Epidermal melanocyte (primary cell): ENCODE measurements at regions not wholly inside any gene's neighbourhood (a gene's known extent, or its start where the extent isn't known, plus 50 kb on each side); places are given as distances from the start of the nearest gene placed in this dataset.
"Not testable (repeated sequence)": the region's sequence is repeated elsewhere in the genome, so short reads cannot be mapped to it uniquely, and the experiment has no call there.

Experiments
- DNase-seq: peaks from one replicate; pipeline ENCODE4 v3.0.0; 2011; ENCODE audit warnings: low spot score; ENCODE audit not compliant: insufficient read length

DNA sequence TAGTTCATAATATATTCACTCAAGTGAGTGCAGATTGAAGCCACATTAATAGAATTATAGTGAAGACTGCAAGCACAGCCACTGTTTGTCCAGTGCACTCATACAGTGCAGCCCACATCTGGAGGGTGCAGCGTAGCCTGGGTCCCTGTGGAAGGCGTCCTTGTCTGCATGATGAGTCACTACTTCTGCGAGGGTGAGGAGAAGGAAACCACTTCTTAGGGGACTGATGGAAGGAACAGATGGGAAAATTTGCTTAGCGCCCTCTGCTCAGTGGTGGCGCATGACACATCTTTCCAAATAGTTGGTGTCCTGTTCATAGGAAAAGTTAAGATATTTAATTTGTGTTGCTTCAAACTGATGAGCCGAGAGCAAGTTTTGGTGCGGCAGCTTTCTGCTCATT lies 330.4 kb upstream of the SMIM21 start:
- no peak for DNase-seq

DNA sequence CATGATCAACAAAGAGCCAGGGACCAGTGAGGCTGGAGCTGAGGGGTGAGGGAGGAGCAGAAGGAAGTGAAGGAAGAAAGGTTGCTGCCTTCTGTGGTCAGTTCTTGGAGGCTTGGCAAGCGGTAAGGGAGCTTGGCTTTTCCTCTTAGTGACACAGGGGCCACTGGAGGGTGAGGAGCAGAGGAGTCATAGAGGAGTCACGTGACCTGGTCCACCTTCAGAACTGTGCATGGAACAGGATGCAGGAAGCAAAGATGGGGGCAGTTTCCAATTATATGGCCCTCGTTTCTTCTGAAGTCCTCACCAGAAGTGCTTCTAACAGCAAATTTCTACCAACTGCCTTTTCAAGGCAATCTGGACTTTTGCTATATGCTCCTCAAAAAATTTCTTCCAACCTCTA lies 326.9 kb upstream of the SMIM21 start:
- DNase-seq: no peak

DNA sequence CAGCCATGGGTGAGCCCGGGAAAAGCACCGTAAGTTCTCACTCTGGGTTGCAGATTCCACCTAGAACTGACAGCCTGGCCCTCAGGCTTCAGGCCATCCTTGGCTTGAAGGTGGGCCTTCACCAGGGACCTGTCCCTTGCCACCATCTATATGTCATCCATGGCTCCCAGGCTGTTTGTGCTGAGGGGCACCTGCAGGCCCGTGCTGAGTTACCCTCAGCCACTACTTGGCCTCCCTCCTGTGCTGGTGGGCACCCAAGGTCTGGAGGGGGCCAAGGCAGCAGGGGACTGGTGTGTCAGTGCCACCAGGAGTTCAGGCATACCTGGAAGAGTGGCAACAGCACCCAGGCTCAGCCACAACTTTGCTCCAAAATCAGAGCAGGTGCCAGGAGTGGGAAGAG lies 326.2 kb upstream of the SMIM21 start:
- DNase-seq: no peak

DNA sequence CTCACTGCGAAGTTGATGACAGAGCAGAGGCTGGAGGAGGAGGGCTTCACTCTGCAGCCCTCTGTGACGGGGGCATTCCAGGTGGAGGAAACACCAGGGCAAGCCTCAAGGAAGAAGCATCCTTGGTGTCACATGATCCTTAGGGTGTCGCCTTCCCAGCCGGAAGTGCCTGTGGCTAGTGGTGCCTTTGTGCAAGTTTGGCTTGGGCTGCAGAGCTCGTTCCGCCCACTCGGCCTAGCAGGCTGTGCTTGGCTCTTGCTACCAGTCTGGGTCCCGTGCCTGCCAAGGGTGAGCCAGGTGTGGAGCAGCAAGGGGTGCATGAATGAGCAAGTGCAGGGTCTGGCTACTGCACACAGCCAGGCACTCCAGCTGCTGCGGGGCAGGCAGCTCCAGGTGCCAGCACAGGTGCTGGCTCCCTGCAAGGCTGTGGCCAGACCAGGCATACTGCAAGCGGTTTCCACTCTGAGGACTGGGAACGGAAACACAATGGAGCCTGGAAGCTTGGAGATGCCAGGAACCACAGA lies 325.3 kb upstream of the SMIM21 start:
- DNase-seq: no peak

DNA sequence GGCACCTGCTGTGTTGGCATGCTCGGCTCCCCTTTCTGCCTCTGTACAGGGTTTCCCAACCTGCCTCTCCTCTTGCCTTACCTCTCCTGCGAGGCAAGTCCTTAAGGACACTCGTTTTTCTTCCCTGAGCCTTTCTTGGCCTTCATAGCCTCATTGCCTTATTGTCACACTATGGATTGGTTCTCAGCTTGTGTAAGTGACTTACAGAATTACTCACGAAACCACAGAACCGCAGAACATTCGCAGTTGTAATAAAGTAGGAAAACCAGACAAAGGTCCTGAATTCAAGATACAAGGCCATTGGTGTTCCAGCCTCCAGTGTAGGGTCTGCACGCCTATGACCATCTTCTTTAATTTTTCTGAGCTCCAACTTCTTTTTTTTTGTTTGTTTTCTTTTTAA lies 317.6 kb upstream of the SMIM21 start:
- DNase-seq: no peak

DNA sequence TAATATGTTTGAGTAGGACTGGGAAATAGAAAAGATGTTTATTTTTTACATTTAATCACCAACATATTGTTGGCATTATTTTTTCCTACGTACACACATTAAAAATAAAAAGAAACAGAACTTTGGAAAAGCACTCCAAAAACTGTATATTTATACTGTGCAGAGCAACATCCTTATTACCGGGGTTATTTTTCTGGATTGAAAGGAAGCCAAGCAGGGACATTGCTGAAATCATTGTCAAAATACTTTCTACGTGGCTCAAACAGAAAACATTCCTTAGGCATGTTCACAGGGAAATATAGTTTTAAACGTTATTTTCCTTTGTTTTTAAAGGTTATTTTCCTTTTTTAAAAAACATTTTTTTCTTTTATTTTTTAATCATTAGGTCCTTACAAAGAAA lies 315.0 kb upstream of the SMIM21 start:
- no peak for DNase-seq

DNA sequence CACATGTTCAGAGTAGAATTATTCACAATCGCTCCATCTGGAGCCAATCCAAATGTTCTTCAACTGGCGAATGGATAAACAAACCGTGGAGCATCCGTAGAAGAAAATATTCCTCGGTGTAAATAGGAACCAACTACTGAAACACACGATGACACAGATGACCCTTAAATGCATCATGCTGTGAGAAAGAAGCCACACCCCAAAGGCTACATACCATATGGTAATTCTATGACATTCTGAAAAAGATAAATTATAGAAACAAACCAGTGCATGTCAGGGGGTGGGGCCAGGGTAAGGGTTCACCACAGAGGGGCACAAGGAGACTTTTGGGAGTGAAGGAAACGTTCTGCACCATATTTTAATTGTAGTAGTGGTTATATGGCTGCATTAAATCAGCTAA lies 312.2 kb upstream of the SMIM21 start:
- no peak for DNase-seq

DNA sequence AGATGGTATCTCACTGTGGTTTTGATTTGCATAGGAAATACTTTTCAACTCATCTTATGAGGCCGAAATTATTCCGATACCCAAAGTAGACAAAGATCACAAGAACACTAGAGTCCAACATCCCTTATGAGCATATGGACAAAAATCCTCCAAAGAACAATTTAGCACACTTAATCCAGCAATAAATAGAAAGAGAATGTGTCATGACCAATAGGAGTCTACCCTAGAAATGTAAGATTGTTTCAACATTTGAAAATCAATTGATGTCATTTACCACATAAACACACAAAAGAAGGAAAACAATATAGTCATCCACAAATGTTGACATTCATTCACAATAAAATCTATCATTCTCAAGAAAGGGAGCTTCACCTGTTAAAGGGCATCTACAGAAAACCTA lies 307.8 kb upstream of the SMIM21 start:
- DNase-seq: no peak

DNA sequence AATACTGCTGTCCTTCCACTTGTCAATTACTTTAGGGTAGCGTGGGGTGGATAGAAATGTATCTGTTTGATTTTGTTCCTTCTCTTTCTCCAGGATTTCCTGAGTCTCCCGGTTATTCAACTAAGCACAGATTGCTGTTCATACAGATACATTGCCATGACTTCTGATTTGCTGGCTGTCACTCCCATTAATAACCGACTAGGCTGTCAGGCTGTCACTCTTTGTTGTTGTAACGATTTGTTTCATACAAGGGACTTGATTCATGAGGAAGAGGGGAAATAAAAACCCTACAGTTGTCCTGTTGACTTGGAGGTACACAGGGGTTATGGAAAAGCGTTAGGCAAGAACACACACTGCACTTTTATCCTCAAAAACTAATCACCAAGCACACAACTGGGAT lies 302.7 kb upstream of the SMIM21 start:
- no peak for DNase-seq

DNA sequence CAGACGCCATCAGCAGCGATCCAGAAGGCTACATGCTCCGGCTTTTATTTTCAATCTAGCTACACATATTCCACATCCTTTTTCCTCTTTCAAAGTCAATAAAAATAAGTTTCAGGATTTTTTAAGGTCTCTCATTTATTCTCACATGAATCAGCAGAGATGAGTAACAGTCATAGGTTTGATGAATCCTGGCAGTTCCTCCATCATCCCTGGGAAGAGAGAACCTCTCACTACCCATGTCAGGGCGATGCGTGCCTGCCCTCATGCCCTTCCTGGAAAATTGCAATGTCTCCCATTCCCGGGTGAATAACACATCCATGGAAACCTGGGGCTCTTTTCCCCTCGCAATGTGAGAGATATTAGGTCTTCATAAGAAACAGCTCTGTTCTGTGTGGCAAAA lies 301.1 kb upstream of the SMIM21 start:
- DNase-seq: no peak

DNA sequence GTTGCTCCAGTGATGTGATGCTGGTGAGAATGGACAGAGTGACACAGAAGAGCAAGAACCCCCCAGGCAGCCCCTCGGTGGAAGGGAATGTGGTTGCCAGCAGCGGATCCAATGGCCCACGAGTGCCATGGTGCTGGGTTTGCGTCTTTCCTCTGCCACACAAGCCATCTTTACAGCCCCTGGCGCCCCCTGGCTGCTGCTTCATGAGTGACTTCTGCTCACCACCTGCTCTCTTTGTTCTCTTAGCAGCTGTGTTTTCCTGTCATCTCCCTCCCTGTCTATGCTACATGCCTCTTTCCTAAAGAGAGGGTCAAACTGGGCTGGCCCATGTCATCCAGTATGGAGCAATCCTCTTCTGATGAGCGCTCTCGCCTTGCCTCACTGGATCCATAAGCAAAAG lies 300.0 kb upstream of the SMIM21 start:
- DNase-seq: no peak

DNA sequence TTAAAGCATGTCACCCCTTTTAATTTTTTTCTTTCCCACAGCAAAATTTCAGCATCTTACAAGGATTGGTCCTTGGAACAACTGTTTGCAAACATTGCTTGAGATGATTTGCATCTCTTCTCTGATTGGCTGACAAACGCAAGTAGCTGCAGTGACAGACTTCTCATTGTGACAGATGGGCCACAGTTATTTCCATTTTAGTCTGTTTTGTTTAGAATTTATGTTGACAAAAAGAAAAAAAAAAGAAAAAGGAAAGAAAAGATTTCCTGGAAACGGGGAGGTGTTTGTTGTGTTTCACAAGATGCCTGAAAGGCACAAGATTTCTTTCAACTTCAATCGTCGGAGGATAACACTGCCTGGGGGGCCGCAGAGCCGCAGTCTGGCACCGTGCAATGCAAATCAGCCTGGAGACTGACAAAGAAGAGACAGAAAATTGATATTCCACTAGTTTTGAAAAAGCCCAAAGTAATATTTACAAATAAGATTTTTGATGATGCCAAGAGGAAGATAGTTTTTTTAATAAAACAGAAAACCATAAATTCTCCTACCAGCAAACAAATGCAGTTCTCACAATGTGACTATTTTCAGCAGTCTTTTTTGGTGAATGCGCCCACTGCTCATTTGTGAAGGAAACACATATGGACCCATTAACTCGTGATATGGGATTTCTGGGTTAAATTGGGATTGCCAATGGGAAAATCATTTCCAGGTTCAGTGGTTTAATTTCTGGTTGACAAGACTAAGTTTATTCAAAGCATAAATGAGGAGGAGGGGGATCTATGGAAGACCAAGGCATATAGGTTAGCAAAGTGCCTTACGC lies 296.2 kb upstream of the SMIM21 start:
- DNase-seq: no peak

DNA sequence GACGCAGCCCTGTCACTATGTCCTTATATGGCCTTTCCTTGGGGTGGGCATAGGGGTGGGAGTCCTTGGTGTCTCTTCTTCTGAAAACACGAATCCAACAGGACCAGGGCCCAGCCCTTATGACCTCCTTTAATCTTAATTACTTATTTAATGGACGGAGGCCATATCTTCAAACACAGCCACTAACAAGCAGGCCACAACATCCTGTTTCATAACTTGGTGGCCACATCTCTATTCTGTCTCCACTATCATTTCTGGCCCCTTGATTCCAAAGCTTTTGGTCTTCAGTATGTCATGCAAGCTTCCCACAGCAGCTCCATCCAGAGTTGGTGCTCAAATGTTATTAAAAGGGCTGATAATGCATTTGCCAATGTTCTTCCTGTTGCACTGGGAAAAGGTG lies 287.3 kb upstream of the SMIM21 start:
- no peak for DNase-seq

DNA sequence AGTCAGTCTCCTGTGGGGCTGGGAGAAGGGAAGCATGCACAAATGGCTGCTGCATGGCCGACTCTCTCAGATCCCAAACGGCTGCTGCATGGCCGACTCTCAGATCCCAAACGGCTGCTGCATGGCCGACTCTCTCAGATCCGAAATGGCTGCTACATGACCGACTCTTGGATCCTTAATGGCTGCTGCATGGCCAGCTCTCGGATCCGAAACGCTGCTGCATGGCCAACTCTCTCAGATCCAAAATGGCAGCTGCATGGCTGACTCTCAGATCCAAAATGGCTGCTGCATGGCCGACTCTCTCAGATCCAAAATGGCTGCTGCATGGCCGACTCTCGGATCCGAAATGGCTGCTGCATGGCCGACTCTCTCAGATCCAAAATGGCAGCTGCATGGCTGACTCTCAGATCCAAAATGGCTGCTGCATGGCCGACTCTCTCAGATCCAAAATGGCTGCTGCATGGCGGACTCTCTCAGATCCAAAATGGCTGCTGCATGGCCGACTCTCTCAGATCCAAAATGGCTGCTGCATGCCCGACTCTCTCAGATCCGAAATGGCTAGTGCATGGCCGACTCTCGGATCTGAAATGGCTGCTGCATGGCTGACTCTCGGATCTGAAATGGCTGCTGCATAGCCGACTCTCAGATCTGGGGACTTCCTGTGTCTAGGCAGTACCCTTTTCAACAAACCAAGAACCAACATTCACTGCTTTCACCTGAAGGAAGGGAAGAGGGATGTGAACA lies 284.8 kb upstream of the SMIM21 start:
- not testable (repeated sequence) for DNase-seq

DNA sequence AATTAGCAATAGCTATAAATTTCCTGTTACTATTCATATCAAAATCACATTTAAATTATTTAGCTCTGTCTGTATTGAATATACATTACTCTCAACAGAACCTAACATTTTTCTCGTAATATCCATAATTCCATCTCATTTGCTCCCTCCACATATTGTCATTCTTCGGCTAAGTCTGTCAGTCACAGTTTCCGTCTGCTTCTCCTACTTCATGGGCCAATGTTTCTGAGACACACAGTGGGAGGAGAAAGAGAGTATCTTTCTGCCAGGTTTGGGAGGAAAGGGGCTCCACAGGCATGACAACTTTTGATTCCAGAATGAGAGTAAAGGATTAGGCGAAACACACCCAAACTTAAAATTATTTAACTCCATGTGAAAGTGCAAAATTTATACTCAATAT lies 273.1 kb upstream of the SMIM21 start:
- DNase-seq: no peak

DNA sequence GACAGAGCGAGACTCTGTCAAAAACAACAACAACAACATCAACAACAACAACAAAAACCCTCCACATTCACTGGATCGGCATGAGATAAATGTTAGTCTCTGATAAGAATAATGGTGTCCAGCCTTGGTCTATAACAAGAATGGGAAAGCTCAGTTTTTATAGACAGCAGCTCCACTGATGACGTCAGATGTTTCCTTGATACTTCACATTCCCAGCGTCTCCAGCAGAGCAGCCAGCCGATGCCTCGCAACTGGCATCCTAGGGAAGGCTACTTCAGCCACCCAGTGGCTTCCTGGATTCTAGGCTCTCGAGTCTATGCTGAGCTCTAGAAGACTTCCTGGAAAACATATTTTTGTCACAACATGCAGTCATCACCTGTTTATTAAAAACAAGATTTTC lies 271.4 kb upstream of the SMIM21 start:
- no peak for DNase-seq

DNA sequence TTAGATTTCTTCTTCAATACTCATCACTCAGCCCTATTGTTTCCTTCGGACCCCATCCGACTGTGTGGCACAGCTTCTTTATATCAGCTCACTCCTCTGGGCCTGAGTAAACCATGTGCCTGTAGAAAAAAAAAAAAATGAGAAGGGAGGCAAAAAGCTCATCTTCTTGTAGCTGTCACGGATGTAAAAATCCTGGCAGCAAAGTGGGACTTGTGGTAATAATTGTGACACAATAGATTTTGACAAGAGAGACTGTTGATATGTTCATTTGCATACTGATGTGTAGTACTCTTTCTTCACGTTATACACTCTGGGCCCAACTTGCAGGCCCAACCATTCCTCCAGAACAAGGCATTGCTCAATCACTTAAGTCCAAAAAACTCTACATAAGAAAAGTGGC lies 270.0 kb upstream of the SMIM21 start:
- no peak for DNase-seq

DNA sequence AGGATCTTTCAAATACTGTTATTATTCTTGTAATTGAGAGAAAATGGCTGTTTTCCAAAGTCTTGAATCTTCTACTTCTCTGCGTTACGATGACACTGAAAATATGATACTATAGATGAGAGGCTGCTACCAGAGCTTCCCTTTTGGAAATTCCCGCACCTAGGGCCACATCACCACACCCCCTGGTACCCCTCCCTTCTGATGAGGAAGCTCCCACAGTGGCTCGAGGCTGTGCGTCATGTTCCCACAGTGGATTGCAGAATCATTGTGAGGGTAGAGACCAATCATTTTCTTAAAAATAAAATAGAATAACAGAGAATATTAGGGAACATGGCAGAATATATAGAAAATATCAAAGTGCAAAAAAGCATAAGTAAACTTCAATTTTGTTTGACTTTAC lies 268.9 kb upstream of the SMIM21 start:
- no peak for DNase-seq

DNA sequence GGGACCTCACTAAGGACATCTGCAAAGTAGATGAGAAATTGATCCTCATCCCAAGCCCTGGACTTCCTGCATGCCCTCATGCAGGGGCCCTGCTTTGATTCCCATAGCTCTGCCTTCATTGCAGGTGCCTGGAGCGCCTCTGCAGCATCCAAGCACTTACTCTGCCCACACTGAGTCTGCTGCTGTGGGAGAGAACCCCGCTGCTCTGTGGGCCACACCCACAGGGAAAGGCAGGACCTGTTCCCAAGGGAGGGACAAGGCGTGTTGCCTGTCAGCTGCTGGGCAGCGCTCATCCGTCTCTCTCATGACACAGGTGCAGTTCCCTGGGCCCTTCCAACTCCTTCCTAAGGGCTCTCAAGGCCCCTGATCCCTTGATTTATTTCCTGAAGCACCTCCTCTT lies 266.8 kb upstream of the SMIM21 start:
- no peak for DNase-seq

DNA sequence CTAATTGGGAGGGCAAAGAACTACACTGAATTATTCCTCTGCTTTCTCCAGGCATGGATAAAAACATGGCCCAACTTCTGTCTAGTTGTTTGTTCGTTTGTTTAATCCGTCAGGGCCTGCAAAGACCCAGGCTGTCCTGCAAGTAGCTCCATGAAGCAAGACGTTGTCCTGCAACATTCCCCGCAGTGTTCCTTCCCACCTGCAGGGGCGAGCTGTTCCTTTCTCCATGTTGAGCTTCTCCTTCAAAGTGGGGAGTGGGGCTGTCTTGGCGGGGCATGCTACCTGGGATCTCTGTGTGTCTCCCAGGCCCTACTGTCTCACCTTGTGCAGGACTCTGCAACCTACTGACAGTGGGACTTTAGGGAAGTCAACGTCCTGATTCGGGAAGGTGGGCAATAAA lies 264.0 kb upstream of the SMIM21 start:
- no peak for DNase-seq

DNA sequence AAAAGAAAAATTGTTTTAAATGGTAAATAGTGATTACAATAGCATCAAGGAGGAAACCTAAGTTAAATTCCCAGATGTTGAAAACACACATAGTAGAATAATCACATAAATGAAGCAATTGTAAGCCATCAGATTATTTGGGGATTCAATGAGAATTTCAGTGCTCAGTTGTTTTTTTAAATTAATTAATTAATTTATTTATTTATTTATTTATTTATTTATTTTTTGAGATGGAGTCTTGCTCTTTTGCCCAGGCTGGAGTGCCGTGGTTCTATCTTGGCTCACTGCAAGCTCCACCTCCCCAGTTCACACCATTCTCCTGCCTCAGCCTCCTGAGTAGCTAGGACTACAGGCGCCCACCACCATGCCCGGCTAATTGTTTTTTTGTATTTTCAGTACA lies 262.8 kb upstream of the SMIM21 start:
- DNase-seq: not testable (repeated sequence)

DNA sequence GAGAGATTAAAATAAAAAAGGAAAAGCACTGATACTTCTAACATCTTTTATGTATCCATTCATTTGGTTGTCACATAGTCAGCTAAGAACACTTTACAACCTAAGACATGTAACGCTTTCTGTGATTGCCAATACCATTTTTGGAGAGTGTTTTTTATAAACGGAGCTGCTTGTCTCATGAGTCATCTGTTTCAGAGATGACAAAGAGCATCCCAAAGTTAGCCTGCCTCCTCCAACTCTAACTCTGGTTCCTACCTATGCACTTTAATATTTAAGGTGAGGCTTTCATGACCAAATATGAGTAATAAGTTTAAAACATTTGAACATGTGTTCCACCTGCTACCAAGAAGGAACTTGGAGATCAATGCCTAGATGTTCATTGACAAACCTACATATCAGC lies 260.1 kb upstream of the SMIM21 start:
- no peak for DNase-seq

DNA sequence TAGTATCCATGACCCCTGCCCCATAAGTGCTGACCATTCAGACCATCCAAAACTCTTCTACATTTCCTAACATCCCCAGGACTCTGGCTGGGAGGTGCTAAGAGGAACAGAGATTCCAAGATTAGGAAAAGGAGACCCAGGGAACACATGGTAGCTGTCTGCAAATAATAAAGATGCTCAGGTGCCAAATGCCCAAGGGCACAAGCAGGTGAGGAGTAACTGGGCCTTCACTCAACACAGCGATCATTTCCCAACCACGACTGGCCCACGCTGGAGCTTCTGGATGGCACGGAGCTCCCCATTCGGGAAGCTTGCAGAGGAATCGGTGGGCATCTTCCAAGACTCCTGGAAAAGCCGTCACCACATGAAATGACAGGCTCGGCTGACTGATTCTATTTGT lies 255.9 kb upstream of the SMIM21 start:
- no peak for DNase-seq
